Upper lobe of right lung (tissue), 1 donor: ENCODE measurements at regions not wholly inside any gene's neighbourhood (a gene's known extent, or its start where the extent isn't known, plus 50 kb on each side); places are given as distances from the start of the nearest gene placed in this dataset.

Experiments used
- ATAC-seq: fragments of 200-7000 bp; cut with Tn5 transposase; one replicate; pipeline ENCODE4 v1.9.1; 2020; ENCODE audit warnings: mild to moderate bottlenecking, moderate library complexity
- DNase-seq: peaks from one replicate; pipeline ENCODE4 v3.0.0-alpha.2; 2020
- H3K27ac ChIP-seq: fragments of 200-600 bp; one replicate; pipeline ENCODE4 v1.8.0; 2022
- H3K27me3 ChIP-seq: fragments of 200-600 bp; one replicate; pipeline ENCODE4 v1.8.0; 2022; ENCODE audit warnings: mild to moderate bottlenecking
- H3K36me3 ChIP-seq: fragments of 200-600 bp; one replicate; pipeline ENCODE4 v1.8.0; 2022
- H3K4me1 ChIP-seq: fragments of 200-600 bp; one replicate; pipeline ENCODE4 v1.8.0; 2022
- H3K4me3 ChIP-seq: fragments of 200-600 bp; one replicate; pipeline ENCODE4 v1.8.0; 2022; ENCODE audit warnings: mild to moderate bottlenecking
- H3K9me3 ChIP-seq: fragments of 200-600 bp; one replicate; pipeline ENCODE4 v1.8.0; 2022
- intact Hi-C: fragments of 100-400 bp; cut with DNase I; formaldehyde crosslinking; loops from one replicate; pipeline ENCODE4 v1.11.0; 2022
- TF ChIP-seq, protein P1 (sequence below): fragments of 200-600 bp; IDR thresholded peaks from one replicate; pipeline ENCODE4 v1.8.0; 2022; ENCODE audit warnings: antibody characterized with exemption
- donor health status: DM: no; HTN: yes; CAD: no; lungs with severe emphysema.

DNA sequence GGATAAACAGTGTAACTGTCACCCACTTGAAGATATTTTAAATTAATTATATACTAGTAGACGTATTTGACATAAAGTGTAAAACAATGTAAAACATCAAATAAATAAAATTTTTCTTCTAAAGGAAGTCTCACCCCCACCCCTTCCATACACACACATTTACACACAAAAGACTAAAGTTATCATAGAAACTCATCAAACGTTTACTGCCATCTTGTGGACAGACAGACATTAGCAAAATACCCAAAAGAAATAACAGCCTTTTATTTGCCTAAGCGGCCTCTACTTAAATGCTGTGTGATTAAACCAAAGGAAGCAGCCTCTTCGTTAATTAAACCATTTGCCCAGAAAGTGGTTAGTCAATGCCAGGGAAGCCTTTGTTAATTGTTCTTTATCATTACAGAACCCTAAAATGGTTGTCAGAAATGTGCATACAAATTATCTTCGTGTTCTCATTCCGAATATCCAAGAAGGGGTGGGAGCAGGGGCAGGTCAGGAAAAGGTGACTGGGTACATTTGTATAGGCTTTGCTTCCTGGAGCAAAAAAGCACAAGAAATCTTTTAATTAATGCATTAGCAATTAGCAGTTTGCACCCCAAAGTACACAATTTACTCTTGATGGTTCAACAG, 176.2 kb upstream of the SASH1 start:
- TF ChIP-seq, protein P1, sequence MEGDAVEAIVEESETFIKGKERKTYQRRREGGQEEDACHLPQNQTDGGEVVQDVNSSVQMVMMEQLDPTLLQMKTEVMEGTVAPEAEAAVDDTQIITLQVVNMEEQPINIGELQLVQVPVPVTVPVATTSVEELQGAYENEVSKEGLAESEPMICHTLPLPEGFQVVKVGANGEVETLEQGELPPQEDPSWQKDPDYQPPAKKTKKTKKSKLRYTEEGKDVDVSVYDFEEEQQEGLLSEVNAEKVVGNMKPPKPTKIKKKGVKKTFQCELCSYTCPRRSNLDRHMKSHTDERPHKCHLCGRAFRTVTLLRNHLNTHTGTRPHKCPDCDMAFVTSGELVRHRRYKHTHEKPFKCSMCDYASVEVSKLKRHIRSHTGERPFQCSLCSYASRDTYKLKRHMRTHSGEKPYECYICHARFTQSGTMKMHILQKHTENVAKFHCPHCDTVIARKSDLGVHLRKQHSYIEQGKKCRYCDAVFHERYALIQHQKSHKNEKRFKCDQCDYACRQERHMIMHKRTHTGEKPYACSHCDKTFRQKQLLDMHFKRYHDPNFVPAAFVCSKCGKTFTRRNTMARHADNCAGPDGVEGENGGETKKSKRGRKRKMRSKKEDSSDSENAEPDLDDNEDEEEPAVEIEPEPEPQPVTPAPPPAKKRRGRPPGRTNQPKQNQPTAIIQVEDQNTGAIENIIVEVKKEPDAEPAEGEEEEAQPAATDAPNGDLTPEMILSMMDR = peak; percentile 73
- H3K27ac ChIP-seq = no peak overlapping the region
- H3K36me3 ChIP-seq = no peaks in the 10 kb centered on the region
- intact Hi-C loops = loop anchor here (5.0 kb wide), 1 partner anchor 664 kb away; no protein-coding TSS in a partner anchor
- no peaks in the 10 kb centered on the region for H3K27me3 ChIP-seq
- no peak for DNase-seq
- H3K9me3 ChIP-seq = no peaks in the 10 kb centered on the region
- peak; percentile 77 for ATAC-seq
- no peak overlapping the region for H3K4me3 ChIP-seq
- H3K4me1 ChIP-seq = no peaks in the 10 kb centered on the region

DNA sequence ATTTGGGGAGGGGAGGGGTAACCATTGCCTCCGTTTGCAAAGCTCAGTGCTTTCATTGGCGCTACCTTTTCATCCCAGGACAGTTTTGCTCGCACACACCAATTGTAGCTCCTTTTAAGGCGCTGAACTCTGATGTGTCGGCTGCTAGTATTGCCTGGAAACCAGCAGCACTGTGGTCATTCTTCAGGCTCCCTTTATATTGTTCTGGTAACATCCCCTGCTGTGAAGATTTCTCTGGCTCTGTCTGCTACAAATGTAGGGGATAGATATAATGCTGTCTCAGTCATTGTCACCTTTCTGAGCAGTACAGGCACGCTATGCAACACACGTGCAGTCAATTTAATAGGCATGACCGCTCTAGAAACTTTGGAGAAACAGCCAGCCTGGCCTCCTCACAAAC, 172.9 kb upstream of the SASH1 start:
- TF ChIP-seq, protein P1 = no peak
- no peaks in the 10 kb centered on the region for H3K36me3 ChIP-seq
- DNase-seq (no peak), ATAC-seq (no peak)
- H3K4me1 ChIP-seq = no peaks in the 10 kb centered on the region
- no peak overlapping the region for H3K4me3 ChIP-seq
- H3K27me3 ChIP-seq = no peaks in the 10 kb centered on the region
- H3K27ac ChIP-seq = no peak overlapping the region
- H3K9me3 ChIP-seq = no peaks in the 10 kb centered on the region
- intact Hi-C loops = loop anchor here (5.0 kb wide), 2 partner anchors 83 to 667 kb away; no protein-coding TSS in a partner anchor

DNA sequence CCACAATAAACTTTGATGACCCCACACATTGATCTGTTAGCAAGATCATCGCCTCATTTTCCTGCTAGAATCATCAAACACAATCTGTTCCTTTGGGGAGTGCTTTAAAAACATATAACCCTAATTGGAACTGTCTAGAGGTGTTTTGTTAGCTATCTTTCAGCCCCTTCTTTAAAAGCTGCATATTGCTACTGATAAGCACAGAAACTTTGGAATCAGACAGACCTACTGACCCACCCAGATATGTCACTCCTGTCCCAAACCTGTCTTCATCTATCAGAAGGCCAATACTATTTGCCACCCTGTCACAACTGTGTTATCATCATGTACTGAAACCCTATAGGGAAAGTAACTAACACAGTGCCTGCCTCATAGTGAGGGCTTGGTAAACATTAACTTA, 172.4 kb upstream of the SASH1 start:
- no peak overlapping the region for H3K27ac ChIP-seq
- TF ChIP-seq, protein P1 = no peak
- no peak overlapping the region for H3K4me3 ChIP-seq
- ATAC-seq (no peak), DNase-seq (no peak)
- no peaks in the 10 kb centered on the region for H3K9me3 ChIP-seq
- no peaks in the 10 kb centered on the region for H3K27me3 ChIP-seq
- no peaks in the 10 kb centered on the region for H3K4me1 ChIP-seq
- intact Hi-C loops = loop anchor here (5.0 kb wide), 1 partner anchor 82 kb away; no protein-coding TSS in a partner anchor
- H3K36me3 ChIP-seq = no peaks in the 10 kb centered on the region

DNA sequence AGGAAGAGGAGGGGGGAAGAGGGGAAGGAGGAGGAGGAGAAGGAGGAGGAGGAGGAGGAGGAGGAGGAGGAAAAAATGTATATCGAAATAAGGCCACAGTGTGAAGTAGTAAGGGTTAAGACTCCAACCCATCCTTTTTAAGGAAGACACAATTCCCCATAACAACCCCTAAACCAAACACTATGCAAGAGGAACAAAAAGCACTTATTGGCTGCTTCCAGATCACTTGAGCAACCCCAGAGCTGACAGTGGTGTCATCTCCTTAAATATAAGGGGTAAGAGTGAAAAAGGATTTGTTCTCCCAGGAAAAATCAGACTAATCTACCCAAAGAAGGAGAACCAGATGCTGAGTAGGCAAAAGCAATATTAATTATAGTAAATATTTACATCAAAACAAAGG, 169.1 kb upstream of the SASH1 start:
- H3K4me1 ChIP-seq = no peaks in the 10 kb centered on the region
- TF ChIP-seq, protein P1 = no peak
- no peak for DNase-seq
- no peak overlapping the region for H3K4me3 ChIP-seq
- H3K9me3 ChIP-seq = no peaks in the 10 kb centered on the region
- intact Hi-C loops = loop anchor here (5.0 kb wide), 1 partner anchor 79 kb away; no protein-coding TSS in a partner anchor
- ATAC-seq = peak; percentile 53
- no peak overlapping the region for H3K27ac ChIP-seq
- H3K27me3 ChIP-seq = no peaks in the 10 kb centered on the region
- no peaks in the 10 kb centered on the region for H3K36me3 ChIP-seq

DNA sequence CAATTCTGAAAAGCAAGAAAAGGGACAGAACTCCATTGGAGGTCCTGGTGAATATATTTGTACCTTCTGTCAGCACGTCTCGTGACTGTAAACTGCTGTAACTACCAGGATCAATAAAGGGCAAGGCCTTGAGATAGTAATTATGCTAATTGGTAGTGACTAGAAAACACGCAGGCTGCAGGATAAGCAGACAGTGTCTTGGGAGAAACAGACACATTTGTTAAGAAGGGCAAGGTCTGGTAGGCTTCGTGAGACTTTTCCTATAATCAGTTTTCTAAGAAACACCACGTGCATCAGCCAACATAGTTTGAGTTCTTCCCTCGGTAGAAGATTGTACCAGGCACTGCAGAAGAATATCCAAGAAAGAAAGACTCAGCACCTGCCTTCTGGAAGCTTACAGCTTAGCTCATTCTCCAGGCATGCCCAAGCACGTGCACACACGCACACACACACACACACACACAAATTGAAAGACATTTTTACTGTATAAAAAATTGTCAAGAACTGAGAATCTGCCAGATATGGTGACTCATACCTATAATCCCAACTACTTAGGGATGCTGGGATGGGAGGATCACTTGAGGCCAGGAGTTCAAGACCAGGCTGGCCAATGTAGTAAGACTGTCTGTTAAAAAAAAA, 167.0 kb upstream of the SASH1 start:
- TF ChIP-seq, protein P1 = no peak
- ATAC-seq (no peak), DNase-seq (no peak)
- no peaks in the 10 kb centered on the region for H3K36me3 ChIP-seq
- H3K27ac ChIP-seq = no peak overlapping the region
- no peaks in the 10 kb centered on the region for H3K27me3 ChIP-seq
- intact Hi-C loops = loop anchor here (5.0 kb wide), 1 partner anchor 292 kb away; no protein-coding TSS in a partner anchor
- H3K9me3 ChIP-seq = no peaks in the 10 kb centered on the region
- H3K4me1 ChIP-seq = no peaks in the 10 kb centered on the region
- no peak overlapping the region for H3K4me3 ChIP-seq
